ENCODE measurements at regions not wholly inside any gene's neighbourhood (a gene's known extent, or its start where the extent isn't known, plus 50 kb on each side); places are given as distances from the start of the nearest gene placed in this dataset.

- WGBS, result 100% methylated on average over 2 of the region's 2 CpGs
- Histone ChIP-seq H3K9me3 (no peaks in the 10 kb centered on the region), H3K27ac (no peak overlapping the region), H3K4me3 (no peak overlapping the region), H3K27me3 (no peaks in the 10 kb centered on the region), H3K36me3 (no peaks in the 10 kb centered on the region), H3K4me1 (peaks cover 2% of the 10 kb centered on the region)
- no peak for DNase-seq (ENCODE audit: low spot score in 2 of 2)
- no peak for TF ChIP-seq CTCF (IDR thresholded peaks at IDR 0.05)
- TF ChIP-seq POLR2A (IDR thresholded peaks at IDR 0.05), result no peak
- no peak for TF ChIP-seq EP300 (IDR thresholded peaks at IDR 0.05)
- TF ChIP-seq POLR2AphosphoS5 (IDR thresholded peaks at IDR 0.05), result no peak
Measured at GRCh38 chr10:78700816-78701520, 367.8 kb upstream of the ZMIZ1 start.

DNA sequence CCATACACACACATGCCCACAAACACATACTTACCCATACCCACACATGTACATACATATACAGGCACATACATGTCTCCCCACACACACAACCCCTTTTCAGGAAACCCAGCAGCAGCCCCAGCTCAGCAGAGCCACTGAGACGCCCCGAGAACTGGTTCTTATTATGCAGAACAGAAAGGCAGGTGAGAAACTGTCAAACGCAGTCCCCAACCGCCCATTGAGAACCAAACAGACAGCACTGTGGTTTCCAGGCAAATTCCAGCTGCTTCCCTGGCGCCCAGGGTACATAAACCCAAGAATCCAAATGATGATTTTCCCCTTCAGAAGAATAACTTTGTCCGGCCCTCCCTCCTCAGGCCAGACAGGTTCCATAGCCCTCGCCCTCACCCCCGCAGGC, 366.6 kb upstream of the ZMIZ1 start:
- 90% methylated on average over 8 of the region's 8 CpGs for WGBS
- H3K9me3 ChIP-seq, result no peaks in the 10 kb centered on the region
- H3K36me3 ChIP-seq, result no peaks in the 10 kb centered on the region
- DNase-seq (ENCODE audit: low spot score in 2 of 2), result no peak
- no peak overlapping the region for H3K4me3 ChIP-seq
- TF ChIP-seq POLR2A (IDR thresholded peaks at IDR 0.05) (no peak), CTCF (IDR thresholded peaks at IDR 0.05) (no peak), EP300 (IDR thresholded peaks at IDR 0.05) (no peak), POLR2AphosphoS5 (IDR thresholded peaks at IDR 0.05) (no peak)
- no peaks in the 10 kb centered on the region for H3K27me3 ChIP-seq
- H3K27ac ChIP-seq, result no peak overlapping the region
- H3K4me1 ChIP-seq, result peaks cover 2% of the 10 kb centered on the region

- Histone ChIP-seq H3K27me3 (no peaks in the 10 kb centered on the region), H3K4me1 (no peaks in the 10 kb centered on the region), H3K27ac (no peak overlapping the region), H3K4me3 (no peak overlapping the region), H3K9me3 (no peaks in the 10 kb centered on the region), H3K36me3 (no peaks in the 10 kb centered on the region)
- WGBS, result 73% methylated on average over 6 of the region's 6 CpGs
- DNase-seq (ENCODE audit: low spot score in 2 of 2), result no peak
- TF ChIP-seq EP300 (IDR thresholded peaks at IDR 0.05) (no peak), POLR2AphosphoS5 (IDR thresholded peaks at IDR 0.05) (no peak)
Measured at GRCh38 chr10:78702876-78703275, 365.9 kb upstream of the ZMIZ1 start.

DNA sequence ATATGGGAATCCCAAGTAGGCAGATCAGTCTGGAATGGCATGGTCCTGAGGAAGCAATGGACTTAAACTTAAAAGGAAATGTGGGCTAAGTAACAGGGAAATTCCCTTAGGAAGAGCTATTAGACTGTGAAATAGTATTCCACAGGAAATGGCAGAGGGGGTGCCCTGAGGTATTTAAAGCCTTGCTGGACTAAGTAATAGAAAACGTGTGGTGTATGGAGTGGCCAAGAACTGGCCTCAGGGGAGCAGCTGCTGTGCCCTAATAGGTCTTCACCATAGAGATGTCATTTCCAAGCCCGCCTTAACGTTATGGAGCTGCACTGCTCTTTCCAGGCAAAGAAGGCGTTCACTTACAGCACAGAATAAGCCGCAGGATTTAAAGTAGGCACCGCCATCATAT, 365.2 kb upstream of the ZMIZ1 start:
- TF ChIP-seq CTCF (IDR thresholded peaks at IDR 0.05) (no peak), POLR2A (IDR thresholded peaks at IDR 0.05) (no peak), EP300 (IDR thresholded peaks at IDR 0.05) (no peak), POLR2AphosphoS5 (IDR thresholded peaks at IDR 0.05) (no peak)
- H3K27me3 ChIP-seq, result no peaks in the 10 kb centered on the region
- DNase-seq (ENCODE audit: low spot score in 2 of 2), result no peak
- H3K4me3 ChIP-seq, result no peak overlapping the region
- 72% methylated on average over 6 of the region's 6 CpGs for WGBS
- no peaks in the 10 kb centered on the region for H3K4me1 ChIP-seq
- no peaks in the 10 kb centered on the region for H3K9me3 ChIP-seq
- H3K36me3 ChIP-seq, result no peaks in the 10 kb centered on the region
- no peak overlapping the region for H3K27ac ChIP-seq

DNA sequence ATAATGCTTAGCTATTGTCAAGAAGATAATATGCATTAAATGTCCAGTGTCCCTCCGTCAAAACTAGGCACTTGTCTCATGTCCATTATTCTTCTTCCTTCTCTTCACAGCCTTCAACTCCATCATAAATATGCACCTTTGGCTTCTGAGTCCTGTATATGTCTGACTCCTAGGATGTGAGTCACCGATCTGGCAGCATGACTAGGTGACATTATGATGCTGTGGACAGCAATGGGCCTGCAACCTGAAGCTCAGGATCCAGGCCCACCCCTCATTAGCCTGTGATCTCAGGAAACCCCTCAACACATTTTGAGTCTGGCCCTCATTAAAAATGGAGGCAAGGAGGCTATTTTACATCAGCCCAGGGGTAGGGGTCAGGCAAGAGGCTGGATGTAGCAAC, 362.5 kb upstream of the ZMIZ1 start:
- TF ChIP-seq EP300 (IDR thresholded peaks at IDR 0.05), result no peak
- no peak for TF ChIP-seq CTCF (IDR thresholded peaks at IDR 0.05)
- TF ChIP-seq POLR2AphosphoS5 (IDR thresholded peaks at IDR 0.05), result no peak
- TF ChIP-seq POLR2A (IDR thresholded peaks at IDR 0.05), result no peak
- 98% methylated on average over 2 of the region's 2 CpGs for WGBS
- no peaks in the 10 kb centered on the region for H3K9me3 ChIP-seq
- no peak overlapping the region for H3K4me3 ChIP-seq
- no peak overlapping the region for H3K27ac ChIP-seq
- H3K27me3 ChIP-seq, result no peaks in the 10 kb centered on the region
- no peaks in the 10 kb centered on the region for H3K36me3 ChIP-seq
- no peaks in the 10 kb centered on the region for H3K4me1 ChIP-seq
- no peak for DNase-seq (ENCODE audit: low spot score in 2 of 2)

Data from suprapubic skin (tissue), 4 donors.